HEK293T (cell line): ENCODE measurements at regions not wholly inside any gene's neighbourhood (a gene's known extent, or its start where the extent isn't known, plus 50 kb on each side); places are given as distances from the start of the nearest gene placed in this dataset.

Experiments used
- BHLHE40 ChIP-seq: fragments of 450-650 bp; IDR thresholded peaks from 2 replicates; pipeline ENCODE4 v1.6.1; 2016; ENCODE audit warnings: mild to moderate bottlenecking, moderate library complexity, borderline replicate concordance
- CTBP1 ChIP-seq: fragments of 450-650 bp; IDR thresholded peaks from 2 replicates; pipeline ENCODE4 v1.6.1; 2016; ENCODE audit warnings: borderline replicate concordance
- ELF4 ChIP-seq: fragments of 450-650 bp; IDR thresholded peaks from 2 replicates; pipeline ENCODE4 v1.6.1; 2017; ENCODE audit warnings: antibody characterized with exemption
- FOXA1 ChIP-seq: fragments of 450-650 bp; IDR thresholded peaks from 2 replicates; pipeline ENCODE4 v1.6.1; 2016; ENCODE audit warnings: mild to moderate bottlenecking
- HDGF ChIP-seq: fragments of 450-650 bp; IDR thresholded peaks from 2 replicates; pipeline ENCODE4 v1.6.1; 2017; ENCODE audit warnings: antibody characterized with exemption, borderline replicate concordance
- LEF1 ChIP-seq: fragments of 450-650 bp; IDR thresholded peaks from 2 replicates; pipeline ENCODE4 v1.6.1; 2017; ENCODE audit warnings: mild to moderate bottlenecking, borderline replicate concordance
- NFRKB ChIP-seq: fragments of 450-650 bp; IDR thresholded peaks from 2 replicates; pipeline ENCODE4 v1.6.1; 2016; ENCODE audit warnings: mild to moderate bottlenecking, moderate library complexity
- PKNOX1 ChIP-seq: fragments of 450-650 bp; IDR thresholded peaks from 2 replicates; pipeline ENCODE4 v1.6.1; 2016
- SP1 ChIP-seq: fragments of 450-650 bp; IDR thresholded peaks from 2 replicates; pipeline ENCODE4 v1.6.1; 2017
- SUZ12 ChIP-seq: fragments of 450-650 bp; IDR thresholded peaks from 2 replicates; pipeline ENCODE4 v1.6.1; 2016; ENCODE audit warnings: mild to moderate bottlenecking
- TARDBP ChIP-seq: fragments of 450-650 bp; IDR thresholded peaks from 2 replicates; pipeline ENCODE4 v1.6.1; 2016

DNA sequence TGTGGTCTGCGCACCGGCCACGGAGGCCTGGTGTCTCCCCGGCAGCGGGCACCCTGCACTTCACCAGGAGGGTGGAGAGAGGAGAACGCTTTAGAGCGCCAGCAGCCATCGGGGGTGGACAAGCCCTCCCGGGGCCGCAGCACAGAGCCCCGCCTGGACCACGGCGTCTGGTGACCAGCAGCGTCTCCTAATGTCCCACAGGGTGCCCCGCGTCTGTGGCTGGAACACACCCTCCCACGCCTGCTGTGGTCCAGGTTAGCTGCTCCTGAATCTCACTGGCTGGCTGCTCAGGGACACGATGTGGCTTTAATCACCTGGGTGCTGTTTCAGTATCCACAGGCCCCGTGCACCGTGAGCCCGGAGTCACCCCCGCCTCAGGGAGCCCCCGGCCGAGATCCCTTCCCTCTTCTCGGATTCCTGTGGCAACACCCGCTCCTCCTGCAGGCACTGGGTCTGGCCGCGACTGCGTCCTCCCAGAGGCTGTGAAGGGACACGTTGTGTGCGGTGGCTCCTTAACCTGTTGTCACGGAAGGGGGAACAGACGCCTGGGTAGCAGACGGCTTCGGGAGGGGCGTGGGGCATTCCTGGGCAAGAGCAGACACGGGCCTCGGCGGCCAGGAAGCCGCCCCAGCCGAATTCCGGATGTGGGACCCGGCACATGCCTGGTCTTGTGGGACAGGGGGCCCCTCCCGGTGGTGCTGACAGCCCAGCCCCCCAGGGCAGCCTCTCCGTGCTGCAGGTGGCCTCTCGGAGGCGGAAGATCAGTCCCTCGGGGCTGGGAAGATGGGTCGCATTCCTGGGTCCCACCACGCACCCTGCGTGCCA, 78.9 kb downstream of the FOXL3 start:
- TF ChIP-seq SP1 (no peak), ELF4 (no peak), PKNOX1 (no peak), CTBP1 (no peak), FOXA1 (no peak), HDGF (no peak), SUZ12 (no peak), BHLHE40 (no peak), TARDBP (no peak), LEF1 (no peak), NFRKB (no peak)
